RWPE1 (cell line): ENCODE measurements at regions not wholly inside any gene's neighbourhood (a gene's known extent, or its start where the extent isn't known, plus 50 kb on each side); places are given as distances from the start of the nearest gene placed in this dataset.

Source experiments
- CTCF ChIA-PET: fragments of 350-600 bp; sonication (Branson Sonifier 250); formaldehyde crosslinking; extraction: SDS; loops from one replicate; lab custom pipeline; 2021; lab: Yijun Ruan, JAX
- POLR2A ChIA-PET: fragments of 400-600 bp; formaldehyde crosslinking; extraction: SDS; loops from one replicate; lab custom pipeline; 2020; ENCODE audit warnings: antibody characterized with exemption; ENCODE audit not compliant: low non-redundant PET; lab: Yijun Ruan, JAX
- DNase-seq: peaks from one replicate; pipeline ENCODE4 v3.0.0; 2012; ENCODE audit warnings: low spot score
- H3K27ac ChIP-seq: fragments of 450-650 bp; 2 replicates; pipeline ENCODE4 v1.5.1; 2017
- CTCF ChIP-seq: fragments of 450-650 bp; conservative IDR thresholded peaks from 2 replicates; pipeline ENCODE4 v1.5.1; 2017; ENCODE audit warnings: low read depth, mild to moderate bottlenecking

- H3K27ac ChIP-seq, result no peak overlapping the region
- no peak for DNase-seq
- ChIA-PET CTCF (no interaction called here), POLR2A (no interaction called here)
- no peak for TF ChIP-seq CTCF
Observed at GRCh38 chr10:130739757-130740145, 571.8 kb downstream of the TCERG1L start.

GRCh38 chr10:130740166-130740565 is 571.4 kb downstream of the TCERG1L start:
- H3K27ac ChIP-seq, result no peak overlapping the region
- ChIA-PET CTCF (interaction anchor here (0.6 kb wide), 1 partner anchor 1151 kb away, joined by 3 read pairs; no protein-coding TSS in a partner anchor), POLR2A (no interaction called here)
- TF ChIP-seq CTCF, result no peak
- no peak for DNase-seq

- no peak overlapping the region for H3K27ac ChIP-seq
- ChIA-PET POLR2A (no interaction called here), CTCF (interaction anchor here (0.6 kb wide), 2 partner anchors 627 to 710 kb away, joined by 3 to 5 read pairs; no protein-coding TSS in a partner anchor)
- no peak for DNase-seq
- no peak for TF ChIP-seq CTCF
Observed at GRCh38 chr10:130740915-130741750, 570.4 kb downstream of the TCERG1L start.

GRCh38 chr10:130741901-130742855 is 569.3 kb downstream of the TCERG1L start:
- H3K27ac ChIP-seq, result no peak overlapping the region
- no peak for DNase-seq
- ChIA-PET CTCF (interaction anchor here (0.6 to 0.7 kb wide), 2 partner anchors 9 to 626 kb away, joined by 3 to 4 read pairs; no protein-coding TSS in a partner anchor), POLR2A (no interaction called here)
- TF ChIP-seq CTCF, result no peak

GRCh38 chr10:130742941-130743675 is 568.4 kb downstream of the TCERG1L start:
- H3K27ac ChIP-seq, result no peak overlapping the region
- POLR2A ChIA-PET, result no interaction called here
- CTCF ChIA-PET, result interaction anchor here (0.7 kb wide), 1 partner anchor 10 kb away, joined by 4 read pairs; no protein-coding TSS in a partner anchor
- TF ChIP-seq CTCF, result no peak
- DNase-seq, result no peak
